ENCODE measurements at regions not wholly inside any gene's neighbourhood (a gene's known extent, or its start where the extent isn't known, plus 50 kb on each side); places are given as distances from the start of the nearest gene placed in this dataset.
A peak's percentile ranks its signal among the peaks of the same experiment; 100 is the strongest.

GRCh38 chr16:14011001-14011400 is 60.1 kb upstream of the MRTFB start:
- Histone ChIP-seq H4K20me1 (ENCODE audit: low read depth) (no peaks in the 10 kb centered on the region), H3K4me3 (no peak overlapping the region), H3F3A (ENCODE audit: low read depth) (no peaks in the 10 kb centered on the region), H3K9me3 (ENCODE audit: low read depth) (no peaks in the 10 kb centered on the region), H3K27ac (no peak overlapping the region), H2AFZ (replicated peaks) (no peak overlapping the region), H3K4me2 (no peak overlapping the region), H3K4me1 (no peaks in the 10 kb centered on the region), H3K27me3 (no peaks in the 10 kb centered on the region), H3K9ac (no peak overlapping the region), H3K79me2 (ENCODE audit: low read depth) (no peaks in the 10 kb centered on the region), H3K36me3 (no peaks in the 10 kb centered on the region)
- Mint-ChIP-seq H3K4me1 (peaks cover 45% of the 10 kb centered on the region), H3K9me3 (no peaks in the 10 kb centered on the region), H3K4me3 (no peak overlapping the region), H3K27me3 (ENCODE audit: insufficient read depth, low read depth) (peaks cover 2% of the 10 kb centered on the region), H3K27ac (no peak overlapping the region), H3K36me3 (no peaks in the 10 kb centered on the region)
- DNase-seq (ENCODE audit: low spot score) = no peak
- no peak for TF ChIP-seq EZH2phosphoT487 (IDR thresholded peaks at IDR 0.05)

- Histone ChIP-seq H3K27ac (no peak overlapping the region), H3F3A (ENCODE audit: low read depth) (no peaks in the 10 kb centered on the region), H3K4me1 (no peaks in the 10 kb centered on the region), H3K27me3 (no peaks in the 10 kb centered on the region), H4K20me1 (ENCODE audit: low read depth) (no peaks in the 10 kb centered on the region), H3K4me2 (no peak overlapping the region), H2AFZ (replicated peaks) (no peak overlapping the region), H3K36me3 (no peaks in the 10 kb centered on the region), H3K79me2 (ENCODE audit: low read depth) (no peaks in the 10 kb centered on the region), H3K9ac (no peak overlapping the region), H3K9me3 (ENCODE audit: low read depth) (no peaks in the 10 kb centered on the region), H3K4me3 (no peak overlapping the region)
- Mint-ChIP-seq H3K4me3 (no peak overlapping the region), H3K27me3 (ENCODE audit: insufficient read depth, low read depth) (peaks cover 4% of the 10 kb centered on the region), H3K36me3 (no peaks in the 10 kb centered on the region), H3K27ac (peak overlapping the region; percentile 59), H3K4me1 (peaks cover 46% of the 10 kb centered on the region), H3K9me3 (no peaks in the 10 kb centered on the region)
- no peak for DNase-seq (ENCODE audit: low spot score)
- no peak for TF ChIP-seq EZH2 (IDR thresholded peaks at IDR 0.05)
- no peak for TF ChIP-seq EZH2phosphoT487 (IDR thresholded peaks at IDR 0.05)
- TF ChIP-seq, protein P1, sequence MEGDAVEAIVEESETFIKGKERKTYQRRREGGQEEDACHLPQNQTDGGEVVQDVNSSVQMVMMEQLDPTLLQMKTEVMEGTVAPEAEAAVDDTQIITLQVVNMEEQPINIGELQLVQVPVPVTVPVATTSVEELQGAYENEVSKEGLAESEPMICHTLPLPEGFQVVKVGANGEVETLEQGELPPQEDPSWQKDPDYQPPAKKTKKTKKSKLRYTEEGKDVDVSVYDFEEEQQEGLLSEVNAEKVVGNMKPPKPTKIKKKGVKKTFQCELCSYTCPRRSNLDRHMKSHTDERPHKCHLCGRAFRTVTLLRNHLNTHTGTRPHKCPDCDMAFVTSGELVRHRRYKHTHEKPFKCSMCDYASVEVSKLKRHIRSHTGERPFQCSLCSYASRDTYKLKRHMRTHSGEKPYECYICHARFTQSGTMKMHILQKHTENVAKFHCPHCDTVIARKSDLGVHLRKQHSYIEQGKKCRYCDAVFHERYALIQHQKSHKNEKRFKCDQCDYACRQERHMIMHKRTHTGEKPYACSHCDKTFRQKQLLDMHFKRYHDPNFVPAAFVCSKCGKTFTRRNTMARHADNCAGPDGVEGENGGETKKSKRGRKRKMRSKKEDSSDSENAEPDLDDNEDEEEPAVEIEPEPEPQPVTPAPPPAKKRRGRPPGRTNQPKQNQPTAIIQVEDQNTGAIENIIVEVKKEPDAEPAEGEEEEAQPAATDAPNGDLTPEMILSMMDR (IDR thresholded peaks at IDR 0.05) = no peak
Observed at GRCh38 chr16:14011846-14012245, 59.3 kb upstream of the MRTFB start.

- Histone ChIP-seq H3K36me3 (no peaks in the 10 kb centered on the region), H3K27ac (no peak overlapping the region), H3K4me1 (no peaks in the 10 kb centered on the region), H4K20me1 (ENCODE audit: low read depth) (no peaks in the 10 kb centered on the region), H3K9ac (no peak overlapping the region), H2AFZ (replicated peaks) (no peak overlapping the region), H3K4me3 (no peak overlapping the region), H3K4me2 (no peak overlapping the region), H3K9me3 (ENCODE audit: low read depth) (no peaks in the 10 kb centered on the region), H3K27me3 (no peaks in the 10 kb centered on the region), H3K79me2 (ENCODE audit: low read depth) (no peaks in the 10 kb centered on the region), H3F3A (ENCODE audit: low read depth) (no peaks in the 10 kb centered on the region)
- H3K36me3 Mint-ChIP-seq = no peaks in the 10 kb centered on the region
- peaks cover 46% of the 10 kb centered on the region for H3K4me1 Mint-ChIP-seq
- no peaks in the 10 kb centered on the region for H3K9me3 Mint-ChIP-seq
- TF ChIP-seq, protein P1 (IDR thresholded peaks at IDR 0.05) = no peak
- TF ChIP-seq EZH2phosphoT487 (IDR thresholded peaks at IDR 0.05) = no peak
- no peak for TF ChIP-seq EZH2 (IDR thresholded peaks at IDR 0.05)
- no peak for DNase-seq (ENCODE audit: low spot score)
- H3K27me3 Mint-ChIP-seq (ENCODE audit: insufficient read depth, low read depth) = peaks cover 4% of the 10 kb centered on the region
- H3K27ac Mint-ChIP-seq = peak overlapping the region; percentile 80
- H3K4me3 Mint-ChIP-seq = peak overlapping the region; percentile 48
Observed at GRCh38 chr16:14013145-14013570, 58.0 kb upstream of the MRTFB start.

GRCh38 chr16:14013571-14014283 is 57.4 kb upstream of the MRTFB start:
- Histone ChIP-seq H3K9me3 (ENCODE audit: low read depth) (no peaks in the 10 kb centered on the region), H3K79me2 (ENCODE audit: low read depth) (no peaks in the 10 kb centered on the region), H3K27me3 (no peaks in the 10 kb centered on the region), H3K4me3 (no peak overlapping the region), H2AFZ (replicated peaks) (no peak overlapping the region), H3K36me3 (no peaks in the 10 kb centered on the region), H3F3A (ENCODE audit: low read depth) (no peaks in the 10 kb centered on the region), H3K27ac (no peak overlapping the region), H3K9ac (no peak overlapping the region), H3K4me1 (no peaks in the 10 kb centered on the region), H3K4me2 (no peak overlapping the region), H4K20me1 (ENCODE audit: low read depth) (no peaks in the 10 kb centered on the region)
- H3K9me3 Mint-ChIP-seq = no peaks in the 10 kb centered on the region
- H3K4me1 Mint-ChIP-seq = peaks cover 46% of the 10 kb centered on the region
- peak overlapping the region; percentile 17 for H3K4me3 Mint-ChIP-seq
- peaks cover 4% of the 10 kb centered on the region for H3K27me3 Mint-ChIP-seq (ENCODE audit: insufficient read depth, low read depth)
- TF ChIP-seq, protein P1 (IDR thresholded peaks at IDR 0.05) = no peak
- TF ChIP-seq EZH2 (IDR thresholded peaks at IDR 0.05) = no peak
- no peak for TF ChIP-seq EZH2phosphoT487 (IDR thresholded peaks at IDR 0.05)
- no peak for DNase-seq (ENCODE audit: low spot score)
- H3K27ac Mint-ChIP-seq = peak overlapping the region; percentile 87
- H3K36me3 Mint-ChIP-seq = no peaks in the 10 kb centered on the region

Data from neural progenitor cell (in vitro differentiated cells).